ENCODE measurements at regions not wholly inside any gene's neighbourhood (a gene's known extent, or its start where the extent isn't known, plus 50 kb on each side); places are given as distances from the start of the nearest gene placed in this dataset.
A peak's percentile ranks its signal among the peaks of the same experiment; 100 is the strongest.
"Not testable (repeated sequence)": the region's sequence is repeated elsewhere in the genome, so short reads cannot be mapped to it uniquely, and the experiment has no call there.

- in situ Hi-C loops (cut with HindIII; ENCODE audit: low sequenced_read_pairs) = no loop called here
- no peak for DNase-seq (ENCODE audit: low spot score)
Measured at GRCh38 chr10:65793738-65794425, 1132.0 kb upstream of the LRRTM3 start.

- in situ Hi-C loops (cut with HindIII; ENCODE audit: low sequenced_read_pairs) = not testable (repeated sequence)
Measured at GRCh38 chr10:65794861-65795260, 1131.0 kb upstream of the LRRTM3 start.

GRCh38 chr10:65796472-65796871 lies 1129.4 kb upstream of the LRRTM3 start:
- in situ Hi-C loops (cut with HindIII; ENCODE audit: low sequenced_read_pairs) = no loop called here
- DNase-seq (ENCODE audit: low spot score) = no peak

More at GRCh38 chr10:65794861-65795260, 1131.0 kb upstream of the LRRTM3 start:
- not testable (repeated sequence) for DNase-seq (ENCODE audit: low spot score)

- DNase-seq (ENCODE audit: low spot score) = no peak
- in situ Hi-C loops (cut with HindIII; ENCODE audit: low sequenced_read_pairs) = no loop called here
Measured at GRCh38 chr10:65798133-65798532, 1127.7 kb upstream of the LRRTM3 start.

- in situ Hi-C loops (cut with HindIII; ENCODE audit: low sequenced_read_pairs) = no loop called here
- DNase-seq (ENCODE audit: low spot score) = no peak
Measured at GRCh38 chr10:65802391-65802790, 1123.4 kb upstream of the LRRTM3 start.

GRCh38 chr10:65805511-65805910 lies 1120.3 kb upstream of the LRRTM3 start:
- DNase-seq (ENCODE audit: low spot score) = no peak
- in situ Hi-C loops (cut with HindIII; ENCODE audit: low sequenced_read_pairs) = no loop called here

GRCh38 chr10:65805993-65806392 lies 1119.8 kb upstream of the LRRTM3 start:
- DNase-seq (ENCODE audit: low spot score) = no peak
- in situ Hi-C loops (cut with HindIII; ENCODE audit: low sequenced_read_pairs) = no loop called here

- in situ Hi-C loops (cut with HindIII; ENCODE audit: low sequenced_read_pairs) = no loop called here
- DNase-seq (ENCODE audit: low spot score) = no peak
Measured at GRCh38 chr10:65808687-65809333, 1117.0 kb upstream of the LRRTM3 start.

- in situ Hi-C loops (cut with HindIII; ENCODE audit: low sequenced_read_pairs) = no loop called here
- no peak for DNase-seq (ENCODE audit: low spot score)
Measured at GRCh38 chr10:65811931-65812525, 1113.8 kb upstream of the LRRTM3 start.

GRCh38 chr10:65816536-65816935 lies 1109.3 kb upstream of the LRRTM3 start:
- DNase-seq (ENCODE audit: low spot score) = no peak
- in situ Hi-C loops (cut with HindIII; ENCODE audit: low sequenced_read_pairs) = no loop called here

- in situ Hi-C loops (cut with HindIII; ENCODE audit: low sequenced_read_pairs) = no loop called here
- peak; percentile 7 for DNase-seq (ENCODE audit: low spot score)
Measured at GRCh38 chr10:65818990-65819389, 1106.8 kb upstream of the LRRTM3 start.

- in situ Hi-C loops (cut with HindIII; ENCODE audit: low sequenced_read_pairs) = no loop called here
- DNase-seq (ENCODE audit: low spot score) = no peak
Measured at GRCh38 chr10:65827359-65827758, 1098.5 kb upstream of the LRRTM3 start.

GRCh38 chr10:65838811-65839210 lies 1087.0 kb upstream of the LRRTM3 start:
- in situ Hi-C loops (cut with HindIII; ENCODE audit: low sequenced_read_pairs) = no loop called here
- no peak for DNase-seq (ENCODE audit: low spot score)

- DNase-seq (ENCODE audit: low spot score) = no peak
- in situ Hi-C loops (cut with HindIII; ENCODE audit: low sequenced_read_pairs) = no loop called here
Measured at GRCh38 chr10:65843203-65843602, 1082.6 kb upstream of the LRRTM3 start.

- in situ Hi-C loops (cut with HindIII; ENCODE audit: low sequenced_read_pairs) = no loop called here
- no peak for DNase-seq (ENCODE audit: low spot score)
Measured at GRCh38 chr10:65845916-65846315, 1079.9 kb upstream of the LRRTM3 start.

- in situ Hi-C loops (cut with HindIII; ENCODE audit: low sequenced_read_pairs) = no loop called here
- DNase-seq (ENCODE audit: low spot score) = no peak
Measured at GRCh38 chr10:65846541-65846940, 1079.3 kb upstream of the LRRTM3 start.

GRCh38 chr10:65846949-65847348 lies 1078.9 kb upstream of the LRRTM3 start:
- no peak for DNase-seq (ENCODE audit: low spot score)
- in situ Hi-C loops (cut with HindIII; ENCODE audit: low sequenced_read_pairs) = no loop called here

- DNase-seq (ENCODE audit: low spot score) = no peak
- in situ Hi-C loops (cut with HindIII; ENCODE audit: low sequenced_read_pairs) = no loop called here
Measured at GRCh38 chr10:65847436-65848230, 1078.2 kb upstream of the LRRTM3 start.

- no peak for DNase-seq (ENCODE audit: low spot score)
- in situ Hi-C loops (cut with HindIII; ENCODE audit: low sequenced_read_pairs) = no loop called here
Measured at GRCh38 chr10:65858841-65859240, 1067.0 kb upstream of the LRRTM3 start.

- no peak for DNase-seq (ENCODE audit: low spot score)
- in situ Hi-C loops (cut with HindIII; ENCODE audit: low sequenced_read_pairs) = no loop called here
Measured at GRCh38 chr10:65861249-65861648, 1064.6 kb upstream of the LRRTM3 start.

Data from G401 (cell line).